Muscle layer of colon (tissue), 2 donors: ENCODE measurements at regions not wholly inside any gene's neighbourhood (a gene's known extent, or its start where the extent isn't known, plus 50 kb on each side); places are given as distances from the start of the nearest gene placed in this dataset.

Experiments used
- H3K27ac ChIP-seq: one replicate; pipeline ENCODE4 v1.7.0; 2013; ENCODE audit warnings: low read depth, mild to moderate bottlenecking, low read length, moderate library complexity
- H3K27me3 ChIP-seq, 2 donors: one replicate each; pipeline ENCODE4 v1.7.0; 2013; ENCODE audit warnings: low read length in 2 of 2, mild to moderate bottlenecking in 2 of 2; ENCODE audit not compliant: insufficient read depth in 2 of 2, control insufficient read depth in 1 of 2
- H3K36me3 ChIP-seq: one replicate; pipeline ENCODE4 v1.7.0; 2013; ENCODE audit warnings: mild to moderate bottlenecking, low read length; ENCODE audit not compliant: insufficient read depth
- H3K4me1 ChIP-seq: one replicate; pipeline ENCODE4 v1.7.0; 2013; ENCODE audit warnings: mild to moderate bottlenecking, low read length; ENCODE audit not compliant: insufficient read depth
- H3K4me3 ChIP-seq, 2 donors: one replicate each; pipeline ENCODE4 v1.7.0; 2013; ENCODE audit warnings: low read length in 2 of 2, low read depth in 1 of 2, mild to moderate bottlenecking in 1 of 2, moderate library complexity in 1 of 2
- H3K9ac ChIP-seq: one replicate; pipeline ENCODE4 v1.7.0; 2013; ENCODE audit warnings: low read length
- H3K9me3 ChIP-seq: one replicate; pipeline ENCODE4 v1.7.0; 2013; ENCODE audit warnings: mild to moderate bottlenecking, low read length
- donor health status: abdominal sarcoma.
- donor health status: Adenocarcinoma of cecum.

- H3K4me1 ChIP-seq = no peaks in the 10 kb centered on the region
- H3K36me3 ChIP-seq = no peaks in the 10 kb centered on the region
- no peak overlapping the region for H3K4me3 ChIP-seq
- no peaks in the 10 kb centered on the region for H3K9me3 ChIP-seq
- H3K27ac ChIP-seq = no peak overlapping the region
- H3K27me3 ChIP-seq = no peaks in the 10 kb centered on the region
- H3K9ac ChIP-seq = no peak overlapping the region
Observed at GRCh38 chr4:38354872-38355271, 309.1 kb upstream of the KLF3 start.

DNA sequence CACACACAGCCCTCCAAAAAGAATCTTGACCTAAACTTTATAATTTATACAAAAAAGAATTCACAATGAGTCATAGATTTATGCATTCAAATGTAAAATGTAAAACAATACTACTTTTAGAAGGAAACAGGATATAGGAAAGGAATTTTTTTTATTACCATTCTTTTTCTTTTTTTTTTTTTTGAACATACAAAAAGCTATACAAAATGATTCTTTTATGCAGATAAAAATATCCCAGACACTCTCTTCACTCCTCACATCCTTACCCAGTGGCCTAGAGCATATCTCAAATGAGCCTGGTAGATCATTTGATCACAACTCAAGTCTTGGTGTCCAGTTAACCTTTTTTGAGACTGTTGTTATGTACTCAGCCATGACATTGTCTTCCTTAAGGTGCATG lies 307.3 kb upstream of the KLF3 start:
- no peak overlapping the region for H3K27ac ChIP-seq
- H3K9ac ChIP-seq = no peak overlapping the region
- no peak overlapping the region for H3K4me3 ChIP-seq
- H3K27me3 ChIP-seq = no peaks in the 10 kb centered on the region
- H3K4me1 ChIP-seq = no peaks in the 10 kb centered on the region
- H3K36me3 ChIP-seq = no peaks in the 10 kb centered on the region
- no peaks in the 10 kb centered on the region for H3K9me3 ChIP-seq

GRCh38 chr4:38357546-38357945 lies 306.5 kb upstream of the KLF3 start:
- Histone ChIP-seq H3K36me3 (no peaks in the 10 kb centered on the region), H3K4me3 (no peak overlapping the region), H3K9ac (no peak overlapping the region)

DNA sequence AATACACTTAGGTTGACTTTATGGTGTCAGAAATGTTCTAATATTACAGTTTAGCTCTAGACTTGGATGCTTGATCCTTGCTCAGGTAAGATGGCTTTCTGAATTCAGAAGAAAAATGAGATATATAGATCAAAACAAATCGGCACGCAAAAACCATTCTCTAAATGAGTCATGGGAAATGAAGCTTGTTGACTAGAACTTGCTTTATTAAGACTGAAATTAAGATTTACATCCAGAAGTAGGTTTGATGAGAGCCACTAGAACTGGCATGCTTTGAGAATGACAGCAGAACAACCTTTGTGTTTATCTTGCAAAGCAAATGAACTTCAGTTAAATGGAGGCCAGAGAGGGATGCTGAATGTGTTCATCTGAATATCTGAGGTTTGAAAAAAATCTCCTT lies 304.9 kb upstream of the KLF3 start:
- H3K27ac ChIP-seq = no peak overlapping the region
- no peaks in the 10 kb centered on the region for H3K36me3 ChIP-seq
- H3K27me3 ChIP-seq = no peaks in the 10 kb centered on the region
- H3K4me3 ChIP-seq = no peak overlapping the region
- no peak overlapping the region for H3K9ac ChIP-seq
- H3K9me3 ChIP-seq = no peaks in the 10 kb centered on the region
- H3K4me1 ChIP-seq = no peaks in the 10 kb centered on the region

More at GRCh38 chr4:38357546-38357945, 306.5 kb upstream of the KLF3 start:
- no peaks in the 10 kb centered on the region for H3K27me3 ChIP-seq
- H3K4me1 ChIP-seq = no peaks in the 10 kb centered on the region
- no peak overlapping the region for H3K27ac ChIP-seq
- no peaks in the 10 kb centered on the region for H3K9me3 ChIP-seq

GRCh38 chr4:38360201-38360600 lies 303.8 kb upstream of the KLF3 start:
- Histone ChIP-seq H3K27ac (no peak overlapping the region), H3K4me1 (no peaks in the 10 kb centered on the region), H3K9ac (no peak overlapping the region), H3K27me3 (no peaks in the 10 kb centered on the region), H3K9me3 (no peaks in the 10 kb centered on the region), H3K36me3 (no peaks in the 10 kb centered on the region), H3K4me3 (no peak overlapping the region)

DNA sequence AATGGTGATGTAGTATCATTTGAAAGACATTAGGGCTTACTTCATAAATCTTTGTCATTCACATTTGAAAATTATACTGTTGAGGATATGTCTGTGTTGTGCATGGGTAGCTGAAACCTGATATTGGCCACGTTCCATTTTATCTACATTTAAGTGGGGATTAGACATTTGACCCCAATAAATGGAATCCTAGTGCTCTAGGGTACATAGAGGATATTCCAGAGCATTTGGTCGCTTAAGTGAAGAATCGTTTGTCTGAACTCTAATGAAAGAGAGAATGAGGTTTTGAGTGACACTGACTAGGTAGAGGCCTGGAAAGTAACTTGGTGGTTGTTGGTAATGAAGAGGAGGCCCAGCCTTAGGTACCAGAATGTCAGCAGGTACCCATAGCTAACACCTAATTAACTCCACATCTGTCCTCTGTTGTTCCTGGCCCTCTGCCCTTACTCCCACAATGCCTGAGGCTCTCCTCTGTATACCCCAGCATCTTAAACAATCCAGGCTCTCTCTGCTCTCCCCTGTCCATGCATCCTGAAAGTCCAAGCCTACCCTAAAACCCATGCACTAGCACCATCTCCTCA lies 299.5 kb upstream of the KLF3 start:
- Histone ChIP-seq H3K4me1 (peaks cover 21% of the 10 kb centered on the region), H3K27me3 (no peaks in the 10 kb centered on the region), H3K27ac (no peak overlapping the region), H3K36me3 (no peaks in the 10 kb centered on the region), H3K9ac (no peak overlapping the region), H3K9me3 (no peaks in the 10 kb centered on the region), H3K4me3 (no peak overlapping the region)

DNA sequence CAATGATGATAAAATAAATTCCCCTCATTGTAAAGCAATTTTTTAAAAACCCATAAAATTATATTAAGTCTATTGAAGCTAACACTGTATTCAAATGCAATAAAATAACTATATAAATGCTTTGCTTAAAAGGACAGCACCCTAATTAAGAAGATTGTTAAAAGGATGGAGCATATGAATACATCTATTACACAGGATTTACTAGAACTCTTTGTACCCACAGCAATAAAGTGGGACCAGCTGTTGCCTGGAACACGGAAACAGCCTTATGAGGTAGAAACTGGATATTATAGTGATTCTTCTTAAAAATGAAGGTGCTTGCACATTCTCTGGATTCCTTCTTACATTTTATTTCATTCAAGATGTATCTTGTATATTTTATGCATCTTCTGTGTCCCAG lies 298.7 kb upstream of the KLF3 start:
- Histone ChIP-seq H3K27ac (no peak overlapping the region), H3K9me3 (no peaks in the 10 kb centered on the region), H3K4me1 (peaks cover 21% of the 10 kb centered on the region), H3K36me3 (no peaks in the 10 kb centered on the region), H3K27me3 (no peaks in the 10 kb centered on the region), H3K4me3 (no peak overlapping the region), H3K9ac (no peak overlapping the region)

DNA sequence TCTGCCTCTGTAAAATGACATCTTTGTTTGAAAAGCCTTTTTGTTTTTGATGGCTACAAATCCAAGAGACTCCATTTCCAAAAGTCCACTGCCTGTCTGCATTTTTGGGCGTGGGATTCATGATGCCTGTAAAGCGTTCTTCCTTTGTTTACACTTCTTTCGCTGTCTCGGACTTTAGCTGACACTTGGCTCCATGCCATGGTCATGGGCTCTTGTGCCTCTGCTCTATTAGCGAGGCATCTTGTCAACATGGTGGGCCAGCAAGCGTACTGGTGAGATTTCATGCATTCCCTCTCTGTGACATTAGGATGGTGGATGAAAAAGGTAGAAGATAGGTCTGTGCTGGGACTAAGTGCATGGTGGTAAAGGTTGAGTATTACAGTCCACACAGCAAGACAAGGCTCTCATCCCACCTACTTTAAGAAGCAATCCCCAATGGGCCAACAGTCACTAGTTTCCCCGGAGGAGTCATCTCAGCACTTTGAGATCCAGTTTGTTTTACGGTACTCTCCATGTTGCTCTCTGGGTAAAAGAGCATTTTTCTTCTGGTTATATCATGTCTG lies 298.2 kb upstream of the KLF3 start:
- Histone ChIP-seq H3K9me3 (no peaks in the 10 kb centered on the region), H3K4me1 (peaks cover 21% of the 10 kb centered on the region), H3K4me3 (no peak overlapping the region), H3K27me3 (no peaks in the 10 kb centered on the region), H3K9ac (no peak overlapping the region), H3K36me3 (no peaks in the 10 kb centered on the region), H3K27ac (no peak overlapping the region)

- Histone ChIP-seq H3K9me3 (no peaks in the 10 kb centered on the region), H3K4me3 (no peak overlapping the region), H3K4me1 (peaks cover 21% of the 10 kb centered on the region), H3K27ac (no peak overlapping the region), H3K9ac (no peak overlapping the region), H3K27me3 (no peaks in the 10 kb centered on the region), H3K36me3 (no peaks in the 10 kb centered on the region)
Observed at GRCh38 chr4:38366456-38366855, 297.5 kb upstream of the KLF3 start.

GRCh38 chr4:38366997-38367396 lies 297.0 kb upstream of the KLF3 start:
- H3K4me1 ChIP-seq = peaks cover 21% of the 10 kb centered on the region
- H3K9ac ChIP-seq = no peak overlapping the region
- H3K27me3 ChIP-seq = no peaks in the 10 kb centered on the region
- no peak overlapping the region for H3K4me3 ChIP-seq
- H3K9me3 ChIP-seq = no peaks in the 10 kb centered on the region
- no peaks in the 10 kb centered on the region for H3K36me3 ChIP-seq
- no peak overlapping the region for H3K27ac ChIP-seq

- Histone ChIP-seq H3K4me1 (peaks cover 21% of the 10 kb centered on the region), H3K27me3 (no peaks in the 10 kb centered on the region), H3K36me3 (no peaks in the 10 kb centered on the region), H3K9me3 (no peaks in the 10 kb centered on the region), H3K4me3 (no peak overlapping the region), H3K27ac (no peak overlapping the region), H3K9ac (no peak overlapping the region)
Observed at GRCh38 chr4:38367642-38368174, 296.3 kb upstream of the KLF3 start.

GRCh38 chr4:38368613-38369012 lies 295.4 kb upstream of the KLF3 start:
- no peaks in the 10 kb centered on the region for H3K9me3 ChIP-seq
- no peaks in the 10 kb centered on the region for H3K27me3 ChIP-seq
- no peaks in the 10 kb centered on the region for H3K36me3 ChIP-seq
- H3K4me1 ChIP-seq = peaks cover 21% of the 10 kb centered on the region
- H3K27ac ChIP-seq = no peak overlapping the region
- H3K4me3 ChIP-seq = no peak overlapping the region
- H3K9ac ChIP-seq = no peak overlapping the region
